WERI-Rb-1 (cell line): ENCODE measurements at regions not wholly inside any gene's neighbourhood (a gene's known extent, or its start where the extent isn't known, plus 50 kb on each side); places are given as distances from the start of the nearest gene placed in this dataset.

Source experiments
- DNase-seq: peaks from one replicate; pipeline ENCODE4 v3.0.0-alpha.2; 2020
- H3K27ac ChIP-seq: fragments of 250-450 bp; sonication (Bioruptor Pico); 2 replicates; pipeline ENCODE4 v1.5.1; 2020; ENCODE audit warnings: mild to moderate bottlenecking, moderate library complexity
- H3K27me3 ChIP-seq: fragments of 250-450 bp; sonication (Bioruptor Pico); 2 replicates; pipeline ENCODE4 v1.5.1; 2021; ENCODE audit warnings: mild to moderate bottlenecking, low read depth, moderate library complexity; ENCODE audit not compliant: insufficient read depth, severe bottlenecking
- H3K36me3 ChIP-seq: fragments of 250-450 bp; sonication (Bioruptor Pico); 2 replicates; pipeline ENCODE4 v1.5.1; 2020; ENCODE audit warnings: mild to moderate bottlenecking, moderate library complexity
- H3K4me3 ChIP-seq: 2 replicates; pipeline ENCODE4 v1.5.1; 2011; ENCODE audit warnings: low read depth, mild to moderate bottlenecking, control low read depth, low read length
- H3K9me3 ChIP-seq: fragments of 250-450 bp; sonication (Bioruptor Pico); 2 replicates; pipeline ENCODE4 v1.5.1; 2021; ENCODE audit warnings: mild to moderate bottlenecking, moderate library complexity; ENCODE audit not compliant: severe bottlenecking
- TF ChIP-seq, protein P1 (sequence below): IDR thresholded peaks from 2 replicates; pipeline ENCODE4 v1.5.1; 2011; ENCODE audit warnings: low read depth, mild to moderate bottlenecking, control low read depth, inconsistent platforms, low read length

DNA sequence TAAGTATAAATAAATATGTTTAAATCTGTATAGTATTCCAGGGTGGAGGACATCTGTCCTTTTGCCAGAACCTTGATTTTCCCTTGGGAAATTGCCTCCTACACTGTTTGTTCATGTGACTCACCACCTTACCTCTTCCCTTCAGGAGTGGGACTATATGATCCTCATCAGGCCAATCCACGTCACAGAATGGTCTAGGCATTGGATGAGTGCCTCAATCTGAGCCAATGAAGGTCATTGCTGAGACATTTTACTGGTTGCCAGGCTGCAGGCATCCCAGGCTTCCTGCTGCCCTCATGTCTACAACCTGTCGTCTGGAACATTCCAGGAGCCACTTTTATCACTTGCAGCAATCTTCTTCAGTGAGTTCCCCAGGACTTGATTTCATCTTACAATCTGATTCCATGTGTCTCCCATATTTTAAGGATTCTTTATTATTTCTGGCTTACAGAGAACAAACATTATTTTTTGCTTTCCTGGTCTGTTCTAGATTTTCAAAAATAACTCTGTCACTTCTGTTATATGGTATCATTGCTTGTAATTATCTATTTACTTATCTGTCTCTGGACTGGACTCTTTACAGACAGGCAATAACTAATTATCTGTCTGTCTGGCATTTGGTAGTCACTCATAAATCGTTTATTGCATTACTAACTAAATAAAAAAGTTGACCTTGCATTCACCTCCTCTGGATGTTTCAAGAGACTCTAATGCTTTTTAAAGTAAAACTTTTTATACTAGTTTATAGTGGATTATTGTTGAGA is 107.3 kb upstream of the APC start:
- no peak overlapping the region for H3K4me3 ChIP-seq
- DNase-seq, result no peak
- no peaks in the 10 kb centered on the region for H3K9me3 ChIP-seq
- H3K27me3 ChIP-seq, result no peaks in the 10 kb centered on the region
- H3K27ac ChIP-seq, result no peak overlapping the region
- H3K36me3 ChIP-seq, result no peaks in the 10 kb centered on the region
- TF ChIP-seq, protein P1, sequence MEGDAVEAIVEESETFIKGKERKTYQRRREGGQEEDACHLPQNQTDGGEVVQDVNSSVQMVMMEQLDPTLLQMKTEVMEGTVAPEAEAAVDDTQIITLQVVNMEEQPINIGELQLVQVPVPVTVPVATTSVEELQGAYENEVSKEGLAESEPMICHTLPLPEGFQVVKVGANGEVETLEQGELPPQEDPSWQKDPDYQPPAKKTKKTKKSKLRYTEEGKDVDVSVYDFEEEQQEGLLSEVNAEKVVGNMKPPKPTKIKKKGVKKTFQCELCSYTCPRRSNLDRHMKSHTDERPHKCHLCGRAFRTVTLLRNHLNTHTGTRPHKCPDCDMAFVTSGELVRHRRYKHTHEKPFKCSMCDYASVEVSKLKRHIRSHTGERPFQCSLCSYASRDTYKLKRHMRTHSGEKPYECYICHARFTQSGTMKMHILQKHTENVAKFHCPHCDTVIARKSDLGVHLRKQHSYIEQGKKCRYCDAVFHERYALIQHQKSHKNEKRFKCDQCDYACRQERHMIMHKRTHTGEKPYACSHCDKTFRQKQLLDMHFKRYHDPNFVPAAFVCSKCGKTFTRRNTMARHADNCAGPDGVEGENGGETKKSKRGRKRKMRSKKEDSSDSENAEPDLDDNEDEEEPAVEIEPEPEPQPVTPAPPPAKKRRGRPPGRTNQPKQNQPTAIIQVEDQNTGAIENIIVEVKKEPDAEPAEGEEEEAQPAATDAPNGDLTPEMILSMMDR, result no peak

GRCh38 chr5:112634166-112634565 is 103.5 kb upstream of the APC start:
- no peak overlapping the region for H3K4me3 ChIP-seq
- H3K27me3 ChIP-seq, result no peaks in the 10 kb centered on the region
- TF ChIP-seq, protein P1, result no peak
- H3K36me3 ChIP-seq, result no peaks in the 10 kb centered on the region
- no peak overlapping the region for H3K27ac ChIP-seq
- H3K9me3 ChIP-seq, result no peaks in the 10 kb centered on the region
- no peak for DNase-seq

DNA sequence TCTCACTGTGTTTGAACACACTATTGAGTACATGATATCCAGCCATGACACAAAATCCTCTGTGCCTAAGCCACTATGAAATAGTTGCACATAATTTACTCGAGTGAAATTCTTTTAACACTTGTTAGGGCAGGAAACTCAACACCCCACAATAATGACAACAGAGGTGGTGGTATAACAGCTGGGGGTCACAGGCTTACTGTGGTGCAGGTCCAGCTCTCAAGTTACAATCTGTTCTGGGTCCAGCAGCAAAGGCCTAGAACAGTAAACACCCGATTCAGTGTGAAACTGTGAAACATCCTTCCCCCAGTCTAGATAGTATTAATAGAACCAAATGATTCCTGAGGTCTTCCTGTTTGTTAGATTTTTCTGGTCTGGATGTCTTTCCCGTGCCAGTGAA is 102.9 kb upstream of the APC start:
- H3K27me3 ChIP-seq, result no peaks in the 10 kb centered on the region
- no peak overlapping the region for H3K4me3 ChIP-seq
- H3K36me3 ChIP-seq, result no peaks in the 10 kb centered on the region
- H3K9me3 ChIP-seq, result no peaks in the 10 kb centered on the region
- no peak for DNase-seq
- H3K27ac ChIP-seq, result no peak overlapping the region
- TF ChIP-seq, protein P1, result no peak

GRCh38 chr5:112635276-112635675 is 102.4 kb upstream of the APC start:
- H3K27me3 ChIP-seq, result no peaks in the 10 kb centered on the region
- H3K27ac ChIP-seq, result no peak overlapping the region
- TF ChIP-seq, protein P1, result no peak

DNA sequence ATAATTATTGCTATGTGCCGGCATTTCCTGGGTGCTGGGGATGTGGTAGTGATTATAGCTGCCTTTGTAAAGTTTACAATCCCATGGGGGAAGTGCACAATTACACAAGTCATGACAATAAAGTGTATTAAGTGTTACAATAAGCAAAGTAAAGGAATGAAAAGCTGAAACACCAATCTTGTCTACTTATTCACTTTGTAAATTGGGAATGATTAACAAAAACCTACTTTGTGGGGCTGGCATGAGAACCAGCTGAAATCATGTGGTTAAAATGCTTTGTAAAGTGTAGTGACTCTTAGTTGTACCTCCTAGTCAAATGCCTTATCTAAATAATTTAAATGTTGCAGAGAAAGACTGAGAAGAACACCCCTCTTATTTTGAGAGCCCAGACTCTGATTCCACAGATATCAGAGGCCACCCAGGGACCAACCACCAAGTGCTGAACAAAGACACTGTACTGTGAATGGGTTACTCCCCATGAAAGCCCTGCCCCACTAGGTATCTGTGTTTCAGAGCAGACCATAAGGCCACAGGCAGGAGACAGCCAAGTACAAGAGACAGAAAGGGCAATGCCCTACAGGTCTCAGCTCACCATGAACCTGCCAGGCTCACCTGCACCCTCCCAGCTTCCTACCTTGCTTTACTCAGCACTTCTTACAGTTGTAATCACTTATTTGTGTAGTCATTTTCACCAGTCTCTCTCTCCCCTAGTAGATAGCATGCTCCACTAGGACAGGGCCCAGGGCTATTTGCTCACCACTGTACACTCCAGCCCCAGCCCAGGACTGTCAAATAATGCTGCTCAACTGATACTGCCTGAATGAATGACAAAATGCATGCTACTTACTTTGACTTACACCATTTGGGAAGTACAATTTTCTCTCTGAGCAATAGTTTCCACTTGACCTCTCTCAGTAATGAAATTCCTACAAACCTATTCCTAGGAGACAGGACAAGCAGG is 101.6 kb upstream of the APC start:
- Histone ChIP-seq H3K36me3 (no peaks in the 10 kb centered on the region), H3K4me3 (no peak overlapping the region), H3K27ac (no peak overlapping the region), H3K9me3 (no peaks in the 10 kb centered on the region), H3K27me3 (no peaks in the 10 kb centered on the region)
- TF ChIP-seq, protein P1, result no peak
- no peak for DNase-seq

More at GRCh38 chr5:112635276-112635675, 102.4 kb upstream of the APC start:
- Histone ChIP-seq H3K4me3 (no peak overlapping the region), H3K36me3 (no peaks in the 10 kb centered on the region), H3K9me3 (no peaks in the 10 kb centered on the region)
- DNase-seq, result no peak
